ENCODE measurements at regions not wholly inside any gene's neighbourhood (a gene's known extent, or its start where the extent isn't known, plus 50 kb on each side); places are given as distances from the start of the nearest gene placed in this dataset.
"Not testable (repeated sequence)": the region's sequence is repeated elsewhere in the genome, so short reads cannot be mapped to it uniquely, and the experiment has no call there.

- Mint-ChIP-seq H3K9me3 (ENCODE audit: unreplicated experiment) (peaks cover 48% of the 10 kb centered on the region), H3K4me1 (ENCODE audit: unreplicated experiment) (no peaks in the 10 kb centered on the region), H3K4me3 (ENCODE audit: unreplicated experiment) (no peak overlapping the region), H3K36me3 (ENCODE audit: unreplicated experiment) (no peaks in the 10 kb centered on the region), H3K27me3 (ENCODE audit: unreplicated experiment) (no peaks in the 10 kb centered on the region), H3K27ac (ENCODE audit: unreplicated experiment) (no peak overlapping the region)
- DNase-seq (ENCODE audit: extremely low spot score, unreplicated experiment), result no peak
- no peak for TF ChIP-seq CTCF (IDR thresholded peaks at IDR 0.05)
These were observed 291.5 kb downstream of the FAM72C start for GRCh38 chr1:143680304-143680703.

DNA sequence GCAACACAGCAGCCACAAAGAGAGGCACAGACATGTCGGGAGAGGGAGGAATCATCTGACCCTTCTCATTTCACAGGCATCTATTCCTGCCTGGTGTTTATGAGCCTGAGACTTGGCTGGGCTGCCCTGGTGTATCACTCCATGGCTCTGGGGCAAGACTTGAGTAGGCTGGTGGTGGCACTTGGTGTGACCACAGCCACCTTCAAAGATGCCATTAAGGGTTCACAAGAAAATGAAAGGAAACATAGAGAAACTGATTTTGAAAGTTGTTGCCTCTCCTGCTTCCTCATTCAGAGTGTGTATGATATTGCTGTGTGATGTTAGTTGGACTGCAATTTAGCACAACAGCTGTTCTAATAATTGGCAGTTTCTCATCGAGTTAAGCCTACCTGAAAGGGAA lies 298.8 kb downstream of the FAM72C start:
- Mint-ChIP-seq H3K4me1 (ENCODE audit: unreplicated experiment) (no peaks in the 10 kb centered on the region), H3K27ac (ENCODE audit: unreplicated experiment) (no peak overlapping the region), H3K27me3 (ENCODE audit: unreplicated experiment) (no peaks in the 10 kb centered on the region), H3K9me3 (ENCODE audit: unreplicated experiment) (peaks cover 55% of the 10 kb centered on the region), H3K36me3 (ENCODE audit: unreplicated experiment) (no peaks in the 10 kb centered on the region), H3K4me3 (ENCODE audit: unreplicated experiment) (no peak overlapping the region)
- DNase-seq (ENCODE audit: extremely low spot score, unreplicated experiment), result no peak
- TF ChIP-seq CTCF (IDR thresholded peaks at IDR 0.05), result no peak

DNA sequence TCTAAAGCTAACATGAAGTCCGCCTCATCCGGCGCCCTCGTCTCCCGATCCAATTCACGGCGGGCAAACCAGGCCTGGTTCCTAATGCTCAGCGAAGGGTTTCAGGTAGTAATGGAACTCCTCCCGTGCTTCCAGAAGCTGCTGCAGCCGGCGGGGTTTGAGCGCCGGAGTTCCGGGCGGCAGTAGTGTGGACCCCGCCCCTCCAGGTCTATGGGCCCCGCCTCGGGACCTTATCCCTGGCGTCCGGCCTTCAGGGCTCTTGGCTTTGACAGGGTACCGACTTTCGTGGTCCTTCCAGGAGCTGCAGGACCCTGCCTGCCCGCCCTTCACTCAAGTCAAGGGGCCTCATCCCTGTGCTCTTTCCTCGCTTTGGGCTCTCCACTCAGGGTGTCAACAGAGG lies 304.1 kb downstream of the FAM72C start:
- DNase-seq (ENCODE audit: extremely low spot score, unreplicated experiment), result no peak
- no peak for TF ChIP-seq CTCF (IDR thresholded peaks at IDR 0.05)
- Mint-ChIP-seq H3K4me1 (ENCODE audit: unreplicated experiment) (no peaks in the 10 kb centered on the region), H3K9me3 (ENCODE audit: unreplicated experiment) (peaks cover 48% of the 10 kb centered on the region), H3K36me3 (ENCODE audit: unreplicated experiment) (no peaks in the 10 kb centered on the region), H3K27ac (ENCODE audit: unreplicated experiment) (no peak overlapping the region), H3K4me3 (ENCODE audit: unreplicated experiment) (no peak overlapping the region), H3K27me3 (ENCODE audit: unreplicated experiment) (no peaks in the 10 kb centered on the region)

- Mint-ChIP-seq H3K27me3 (ENCODE audit: unreplicated experiment) (no peaks in the 10 kb centered on the region), H3K27ac (ENCODE audit: unreplicated experiment) (no peak overlapping the region), H3K36me3 (ENCODE audit: unreplicated experiment) (no peaks in the 10 kb centered on the region), H3K4me3 (ENCODE audit: unreplicated experiment) (no peak overlapping the region), H3K4me1 (ENCODE audit: unreplicated experiment) (no peaks in the 10 kb centered on the region), H3K9me3 (ENCODE audit: unreplicated experiment) (peaks cover 49% of the 10 kb centered on the region)
- DNase-seq (ENCODE audit: extremely low spot score, unreplicated experiment), result no peak
- no peak for TF ChIP-seq CTCF (IDR thresholded peaks at IDR 0.05)
These were observed 304.9 kb downstream of the FAM72C start for GRCh38 chr1:143666851-143667250.

- H3K4me3 Mint-ChIP-seq (ENCODE audit: unreplicated experiment), result no peak overlapping the region
- H3K9me3 Mint-ChIP-seq (ENCODE audit: unreplicated experiment), result peaks cover 40% of the 10 kb centered on the region
- no peak for TF ChIP-seq CTCF (IDR thresholded peaks at IDR 0.05)
- H3K27ac Mint-ChIP-seq (ENCODE audit: unreplicated experiment), result no peak overlapping the region
- DNase-seq (ENCODE audit: extremely low spot score, unreplicated experiment), result no peak
- H3K27me3 Mint-ChIP-seq (ENCODE audit: unreplicated experiment), result no peaks in the 10 kb centered on the region
- no peaks in the 10 kb centered on the region for H3K36me3 Mint-ChIP-seq (ENCODE audit: unreplicated experiment)
- H3K4me1 Mint-ChIP-seq (ENCODE audit: unreplicated experiment), result no peaks in the 10 kb centered on the region
These were observed 306.2 kb downstream of the FAM72C start for GRCh38 chr1:143665606-143666005.

- H3K27ac Mint-ChIP-seq (ENCODE audit: unreplicated experiment); H3K4me1 Mint-ChIP-seq (ENCODE audit: unreplicated experiment); H3K36me3 Mint-ChIP-seq (ENCODE audit: unreplicated experiment); H3K27me3 Mint-ChIP-seq (ENCODE audit: unreplicated experiment); DNase-seq (ENCODE audit: extremely low spot score, unreplicated experiment); H3K4me3 Mint-ChIP-seq (ENCODE audit: unreplicated experiment): not testable (repeated sequence)
- peaks cover 44% of the 10 kb centered on the region for H3K9me3 Mint-ChIP-seq (ENCODE audit: unreplicated experiment)
These were observed 308.7 kb downstream of the FAM72C start for GRCh38 chr1:143663056-143663455.
